GM18498 (cell line): ENCODE measurements at regions not wholly inside any gene's neighbourhood (a gene's known extent, or its start where the extent isn't known, plus 50 kb on each side); places are given as distances from the start of the nearest gene placed in this dataset.
A peak's percentile ranks its signal among the peaks of the same experiment; 100 is the strongest.

Experiments used
- ATAC-seq: cut with Tn5 transposase; IDR thresholded peaks from one replicate; pipeline ENCODE4 v1.9.1; 2021; ENCODE audit warnings: mild to moderate bottlenecking, moderate library complexity; ENCODE audit not compliant: unreplicated experiment

DNA sequence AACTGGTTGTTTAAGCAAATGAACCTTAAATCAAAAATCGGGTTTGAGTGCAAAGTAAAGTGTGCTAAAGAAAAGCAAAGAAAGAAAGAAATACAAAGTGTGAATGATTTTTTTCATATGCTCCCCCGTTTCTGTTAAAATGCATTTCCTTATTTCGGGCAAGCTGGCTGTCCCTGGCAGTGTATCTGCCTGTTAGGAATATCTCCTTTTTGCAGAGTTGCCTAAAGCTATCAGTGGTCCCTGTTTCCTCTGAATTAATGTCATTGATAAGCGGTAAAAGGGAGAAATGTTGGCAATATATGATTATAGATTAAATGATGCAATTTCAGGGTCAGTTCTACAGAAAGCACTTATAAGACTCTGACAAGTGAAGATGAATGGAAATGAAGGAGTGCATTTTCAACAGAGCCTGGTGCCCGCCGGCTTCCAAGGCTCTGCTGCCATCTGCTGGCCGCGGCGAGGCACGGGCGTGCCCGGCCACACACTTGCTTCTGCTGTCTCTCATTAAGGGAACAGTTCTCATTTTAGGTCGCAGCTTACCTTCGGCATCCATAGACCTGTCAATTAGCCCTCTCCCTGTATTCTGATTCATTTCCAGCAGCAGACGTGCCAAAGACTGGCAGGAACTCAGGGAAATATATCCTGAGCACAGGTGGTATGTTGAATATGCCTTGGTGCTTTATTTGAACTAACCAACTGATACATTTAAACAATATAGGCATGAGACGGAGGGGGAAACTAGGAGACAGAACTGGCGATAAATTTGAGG, 381.9 kb downstream of the C6orf118 start:
- peak; percentile 91 for ATAC-seq

DNA sequence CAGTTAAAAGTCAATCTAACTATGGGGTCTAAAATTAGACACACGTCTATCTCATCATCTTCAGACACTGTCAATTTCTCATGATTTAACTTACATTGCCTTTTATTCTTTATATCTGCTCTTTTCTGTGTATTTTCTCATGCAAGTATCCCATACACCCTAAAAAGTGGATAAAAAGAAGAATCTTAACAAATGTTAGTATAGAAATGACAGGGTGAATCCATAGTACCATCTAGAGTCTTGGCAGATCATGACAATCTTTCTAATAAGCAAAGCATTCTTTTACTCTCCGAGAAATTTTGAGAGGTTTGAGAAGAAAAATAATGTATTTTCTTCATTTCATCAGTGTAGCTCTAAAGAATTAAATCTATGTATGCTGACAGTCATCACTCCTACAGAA, 382.7 kb downstream of the C6orf118 start:
- ATAC-seq: no peak

DNA sequence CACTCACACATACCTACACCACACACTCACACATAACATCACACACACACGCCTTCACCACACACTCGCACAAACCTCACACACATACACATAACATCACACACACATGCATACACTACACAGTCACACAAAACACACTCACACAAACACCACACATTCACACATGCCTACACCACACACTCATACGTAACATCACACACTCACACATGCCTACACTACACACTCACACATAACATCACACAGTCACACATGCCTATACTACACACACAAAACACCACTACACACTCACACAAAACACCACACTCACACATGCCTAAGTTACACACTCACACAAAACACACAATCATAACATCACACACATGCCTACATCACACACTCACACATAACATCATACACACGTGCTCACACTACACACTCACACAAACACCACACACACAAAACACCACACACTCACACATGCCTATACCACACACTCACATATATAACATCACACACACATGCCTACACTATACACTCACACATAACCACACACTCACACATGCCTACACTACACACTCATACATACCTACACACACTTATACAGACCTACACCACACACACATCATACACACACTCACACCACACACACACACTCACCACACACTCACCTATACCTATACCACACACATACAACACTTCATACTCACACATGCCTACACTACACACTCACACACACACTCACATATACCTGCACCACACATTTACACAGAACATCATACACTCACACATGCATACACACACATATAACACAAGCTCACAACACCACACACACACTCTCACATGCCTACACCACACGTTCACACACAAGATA, 383.5 kb downstream of the C6orf118 start:
- ATAC-seq: no peak

DNA sequence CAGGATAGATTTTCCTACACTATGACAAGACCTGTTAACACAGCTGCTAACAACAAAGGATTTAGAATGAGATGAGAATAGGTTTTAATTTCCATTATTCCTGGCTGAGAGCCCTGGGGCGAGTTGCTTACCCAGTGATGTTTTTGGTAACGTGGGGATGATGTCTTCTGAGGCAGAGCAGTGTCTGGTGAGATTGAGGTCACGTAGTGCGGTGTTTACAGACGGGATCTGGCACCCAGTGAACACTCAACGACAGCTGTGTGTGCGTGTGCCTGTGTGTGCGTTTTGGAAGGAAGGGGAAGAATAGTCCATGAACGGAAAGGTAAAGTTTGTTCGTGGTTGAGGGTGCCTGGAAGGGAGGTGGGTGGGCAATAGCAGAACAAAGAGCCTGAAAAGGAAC, 384.7 kb downstream of the C6orf118 start:
- ATAC-seq: no peak

DNA sequence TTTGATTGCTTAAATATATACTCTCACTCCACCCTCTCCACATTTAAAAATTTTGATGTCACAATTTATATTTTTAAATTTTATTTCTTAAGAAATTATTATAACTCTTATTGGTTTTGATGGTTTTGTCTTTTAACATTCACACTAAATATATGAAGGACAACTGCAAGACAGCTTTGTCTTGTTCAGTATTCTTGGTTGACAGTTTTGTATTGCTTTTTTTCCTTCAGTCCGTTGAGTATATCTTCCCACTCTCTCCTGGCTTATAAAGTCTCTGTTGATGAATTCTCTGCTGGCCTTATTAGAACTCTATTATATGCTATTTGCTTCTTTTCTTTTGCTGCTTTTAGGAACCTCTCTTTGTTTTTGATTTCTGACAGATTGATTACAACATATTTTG, 392.2 kb downstream of the C6orf118 start:
- ATAC-seq: no peak

DNA sequence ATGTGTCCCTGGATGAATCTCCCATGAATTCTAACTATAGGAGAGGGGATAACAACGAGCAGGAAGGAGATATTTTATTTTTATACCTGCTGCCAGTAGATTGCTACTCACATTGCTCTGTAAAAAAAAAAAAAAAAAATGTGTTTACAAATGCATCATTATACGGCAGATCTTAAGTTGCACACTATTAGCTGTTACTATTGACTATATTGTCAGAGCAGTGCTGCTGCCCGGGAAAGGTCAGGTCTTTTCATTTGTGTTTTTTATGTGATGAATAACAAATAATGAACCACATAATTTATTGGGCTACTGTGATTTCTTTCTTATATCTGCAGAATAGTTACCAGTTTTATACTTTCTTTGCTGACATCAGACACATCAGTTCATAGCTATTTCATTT, 393.3 kb downstream of the C6orf118 start:
- ATAC-seq: no peak

DNA sequence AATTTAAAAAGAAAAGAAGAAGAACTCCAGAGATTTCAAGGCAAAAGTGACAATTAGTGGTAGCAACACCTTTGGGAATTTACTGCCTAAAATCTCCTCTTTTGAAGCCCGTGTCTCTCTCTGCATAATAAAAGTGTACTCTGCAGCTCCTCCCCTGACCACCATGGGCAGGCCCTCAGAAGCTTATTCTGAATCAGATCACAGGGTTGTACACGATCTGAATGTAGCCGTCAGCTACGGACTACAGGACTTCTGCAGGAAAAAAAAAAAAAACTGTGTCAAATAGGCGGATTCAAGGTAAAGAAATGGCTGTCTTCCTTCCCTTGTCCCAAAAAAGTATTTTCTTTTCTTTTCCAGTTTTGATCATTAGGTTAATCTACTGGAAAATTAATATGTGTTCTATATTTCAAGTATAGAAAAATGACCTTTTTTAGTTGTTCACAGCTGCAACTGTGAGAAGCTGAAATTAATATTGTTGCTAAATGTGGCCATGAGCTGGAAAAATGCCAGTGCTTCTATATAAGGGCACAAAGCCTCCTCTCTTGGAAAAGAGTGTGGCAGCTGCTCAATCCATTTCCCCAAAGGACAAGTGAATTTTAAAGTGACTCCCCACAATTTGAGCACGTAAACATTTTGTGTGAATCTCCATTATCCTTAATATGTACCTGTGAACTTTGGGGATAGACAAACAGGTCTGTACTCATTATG, 397.4 kb downstream of the C6orf118 start:
- ATAC-seq: no peak

DNA sequence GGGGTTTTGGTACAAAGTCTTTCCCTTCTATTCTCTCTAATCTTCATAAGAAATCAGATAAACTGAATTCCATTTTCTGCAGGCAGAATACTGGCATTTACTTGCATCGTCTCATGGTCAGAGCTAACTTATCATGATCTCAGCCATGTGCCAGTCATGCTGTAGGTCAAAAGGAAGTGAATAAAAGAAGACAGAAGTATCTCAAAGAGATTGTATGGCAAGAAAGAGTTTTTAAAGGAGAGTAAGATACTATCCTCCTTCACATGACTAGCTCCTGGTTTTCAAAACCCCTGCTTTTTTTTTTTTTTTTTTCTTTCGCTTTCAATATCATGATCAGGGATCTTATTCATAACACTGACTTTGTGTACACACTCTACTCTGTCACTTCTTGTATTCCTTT, 398.3 kb downstream of the C6orf118 start:
- ATAC-seq: no peak

DNA sequence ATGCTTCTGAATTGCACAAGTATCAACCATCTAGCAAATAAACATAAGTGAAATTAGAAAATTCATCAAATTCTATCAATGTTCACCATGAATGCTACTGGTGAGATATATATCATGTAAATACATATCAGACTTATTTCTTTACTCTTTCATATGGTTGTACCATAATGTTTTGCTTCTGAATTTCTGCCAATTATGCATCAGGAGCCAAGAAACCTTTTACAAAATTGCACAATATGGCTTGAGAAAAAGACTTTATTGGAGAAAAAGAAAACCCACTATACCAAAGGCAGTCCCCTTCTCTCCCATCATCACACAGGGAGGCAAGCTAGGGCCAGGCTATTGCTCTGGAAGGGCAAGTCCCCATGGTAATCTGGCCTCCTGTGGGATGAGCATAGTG, 402.6 kb downstream of the C6orf118 start:
- no peak for ATAC-seq

DNA sequence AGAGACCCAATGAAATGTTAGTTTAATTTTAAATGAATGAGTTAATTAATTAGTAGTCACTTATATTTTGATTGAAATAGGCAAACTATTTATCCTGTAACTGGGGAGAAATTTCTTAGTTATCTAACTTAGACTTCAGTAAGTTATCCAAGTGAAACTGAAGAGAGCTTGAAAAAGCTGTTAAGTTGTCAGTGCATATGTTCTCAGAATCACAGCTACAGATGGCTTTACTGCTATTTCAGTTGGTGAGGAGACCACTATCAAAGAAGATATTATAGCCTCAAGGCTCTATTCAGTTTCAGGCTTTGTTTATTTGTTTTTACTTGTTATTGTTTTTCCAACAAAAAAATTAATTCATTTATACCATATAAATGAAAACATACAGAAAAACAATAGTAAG, 404.1 kb downstream of the C6orf118 start:
- no peak for ATAC-seq

DNA sequence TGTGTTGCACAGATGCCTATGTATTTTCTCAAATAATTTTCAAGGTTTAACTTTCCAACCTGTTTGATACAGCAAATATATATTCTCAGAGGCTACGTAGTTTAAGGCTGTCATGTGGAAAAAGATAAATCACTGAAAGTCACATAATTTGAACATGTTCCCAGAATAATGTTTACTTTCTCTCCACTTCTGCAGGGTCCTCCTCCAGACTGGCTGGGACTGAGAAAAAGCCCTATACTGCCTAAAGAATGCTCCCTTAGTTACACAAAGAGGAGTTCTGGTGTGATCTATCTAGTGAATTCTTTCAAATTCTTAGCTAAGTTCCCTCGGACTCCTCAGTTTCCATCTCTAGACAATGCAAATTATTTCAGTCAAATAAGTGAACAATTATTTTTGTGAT, 411.0 kb downstream of the C6orf118 start:
- ATAC-seq: no peak

DNA sequence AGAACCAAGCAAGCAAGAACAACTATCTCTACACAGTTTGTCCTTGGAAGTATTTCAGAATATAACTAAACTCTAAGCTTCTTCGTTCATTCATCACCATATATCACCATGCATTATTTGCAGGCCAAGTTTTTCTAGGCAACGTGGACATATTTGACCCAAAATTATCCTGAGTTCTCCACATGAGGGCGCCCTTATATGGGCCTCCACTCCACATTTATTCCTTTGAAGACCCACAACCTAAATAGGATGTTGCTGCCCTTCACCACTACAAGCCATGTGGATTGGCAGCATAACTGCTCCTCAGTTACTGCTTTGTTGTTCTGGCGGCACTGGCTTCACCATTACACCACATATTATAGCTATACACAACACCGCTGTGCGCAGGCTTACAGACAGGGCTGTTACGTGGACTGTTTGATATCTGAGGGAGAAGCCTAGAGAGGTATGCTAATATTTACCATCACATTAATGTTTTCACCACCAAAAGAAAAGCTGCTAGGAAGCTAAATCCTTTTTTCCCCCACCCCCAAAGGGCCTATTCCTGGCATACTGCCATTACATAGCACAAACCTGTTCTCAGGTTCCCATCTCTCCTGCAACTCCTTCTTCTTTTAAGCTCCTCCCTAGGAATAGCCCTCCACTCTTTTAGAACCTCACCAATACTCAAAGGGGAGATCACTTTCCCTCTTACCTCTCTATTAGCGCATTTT, 411.7 kb downstream of the C6orf118 start:
- ATAC-seq: no peak

DNA sequence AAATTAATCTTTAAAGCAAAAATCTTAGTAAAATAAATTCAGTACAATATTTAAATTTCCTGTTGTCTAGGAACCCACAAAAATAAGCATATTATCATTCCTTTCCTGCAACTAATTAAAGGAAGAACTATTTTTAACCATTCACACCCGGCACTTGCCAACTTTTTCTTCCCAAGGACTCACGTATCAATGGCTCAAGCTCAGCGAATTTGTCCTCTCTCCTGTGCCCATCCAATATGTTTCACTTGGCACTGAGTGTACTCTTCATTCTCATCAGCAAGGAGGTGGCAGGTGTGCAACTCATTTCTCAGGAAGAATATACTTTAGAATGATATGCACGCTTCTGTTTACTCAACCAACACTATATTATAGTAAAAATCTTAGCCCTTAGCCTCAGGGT, 419.4 kb downstream of the C6orf118 start:
- ATAC-seq: no peak

DNA sequence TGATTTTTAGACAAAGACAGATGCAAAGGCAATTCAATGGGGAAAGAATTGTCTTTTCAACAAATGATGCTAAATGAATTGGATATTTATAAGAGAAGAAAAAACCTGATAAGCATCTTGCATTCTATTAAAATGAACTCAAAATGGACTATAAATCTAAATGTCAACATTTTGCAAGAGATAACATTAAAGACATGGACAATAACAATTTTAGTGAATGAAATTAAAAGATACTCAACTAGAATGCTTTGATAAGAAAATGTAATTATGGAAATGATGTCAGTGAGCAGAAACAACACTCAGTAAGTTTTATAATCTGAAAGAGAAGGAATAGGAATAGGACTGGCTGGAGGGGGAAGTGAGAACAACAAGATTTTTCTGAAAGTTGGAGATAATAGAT, 421.7 kb downstream of the C6orf118 start:
- ATAC-seq: no peak

DNA sequence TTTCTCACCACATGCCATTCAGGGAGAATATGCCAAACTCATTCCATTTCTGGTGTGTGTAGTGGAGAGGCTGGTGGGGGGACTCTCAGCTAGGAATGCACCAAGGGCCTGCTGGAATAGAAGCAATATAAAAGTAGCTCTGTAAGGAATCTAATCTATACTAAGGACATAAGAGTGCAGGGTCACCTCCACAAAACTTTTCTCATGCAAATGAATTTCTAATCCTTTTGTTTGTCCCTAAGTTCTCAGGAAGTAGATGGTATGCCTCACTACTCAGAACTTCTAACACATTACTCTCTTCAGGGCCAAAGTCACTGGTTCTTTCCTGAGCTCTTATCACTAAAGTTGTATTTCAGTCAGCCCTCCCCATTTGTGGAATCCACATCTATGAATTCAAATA, 427.2 kb downstream of the C6orf118 start:
- ATAC-seq: no peak

DNA sequence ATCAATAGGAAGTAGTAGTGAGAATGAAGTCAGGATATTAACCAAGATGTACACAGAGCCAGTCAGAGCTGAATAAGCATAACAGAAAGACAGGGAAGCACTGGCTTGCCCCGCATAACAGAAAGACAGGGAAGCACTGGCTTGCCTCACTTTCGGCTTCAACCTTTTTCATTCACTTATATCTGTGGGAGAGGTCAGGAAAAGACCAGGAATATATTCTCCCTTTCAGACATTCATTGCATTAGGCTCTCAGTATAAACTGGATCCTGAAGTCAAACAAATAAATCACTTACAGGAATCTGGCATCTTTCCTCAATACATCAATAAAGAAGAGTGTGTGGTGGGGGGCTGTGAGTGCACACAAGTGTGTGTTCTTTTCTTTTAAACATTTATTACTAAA, 437.6 kb downstream of the C6orf118 start:
- ATAC-seq: no peak

DNA sequence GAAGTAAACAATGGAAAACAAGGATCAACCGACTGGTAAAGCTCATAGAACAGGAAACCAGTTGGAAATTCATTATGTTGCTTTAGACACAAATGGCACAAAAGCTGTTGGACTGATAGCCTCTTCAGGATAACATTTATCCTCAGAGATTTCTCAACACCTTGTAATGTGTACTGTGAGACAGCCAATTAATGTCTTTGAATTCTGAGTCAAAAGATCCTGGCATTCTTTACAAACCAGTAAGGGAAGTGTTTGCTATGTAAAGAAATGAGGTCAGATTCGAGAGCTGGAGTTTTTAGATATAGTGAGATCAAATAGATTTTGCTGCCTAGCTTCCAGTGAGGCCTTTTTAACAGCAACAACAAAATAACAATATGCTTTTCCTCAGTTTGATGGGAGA, 439.2 kb downstream of the C6orf118 start:
- ATAC-seq: no peak

DNA sequence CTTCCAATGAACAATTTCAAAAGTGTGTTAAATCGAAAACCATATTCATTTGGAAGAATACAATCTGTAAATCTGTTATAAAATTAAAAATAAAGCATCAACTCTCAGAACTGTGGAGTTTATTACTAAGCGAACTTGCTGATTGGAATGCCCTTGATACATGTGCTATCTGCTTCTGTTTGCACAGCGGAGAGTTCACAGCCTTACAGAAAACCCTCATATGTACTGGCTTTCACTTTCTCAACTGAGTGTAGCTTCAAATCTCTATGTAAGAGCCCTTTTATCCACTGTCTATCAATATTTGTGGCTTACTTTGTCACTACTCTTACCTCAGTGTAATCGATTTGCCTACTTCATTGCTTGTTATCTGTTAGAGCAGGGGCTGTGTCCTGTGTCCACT, 447.4 kb downstream of the C6orf118 start:
- ATAC-seq: no peak

DNA sequence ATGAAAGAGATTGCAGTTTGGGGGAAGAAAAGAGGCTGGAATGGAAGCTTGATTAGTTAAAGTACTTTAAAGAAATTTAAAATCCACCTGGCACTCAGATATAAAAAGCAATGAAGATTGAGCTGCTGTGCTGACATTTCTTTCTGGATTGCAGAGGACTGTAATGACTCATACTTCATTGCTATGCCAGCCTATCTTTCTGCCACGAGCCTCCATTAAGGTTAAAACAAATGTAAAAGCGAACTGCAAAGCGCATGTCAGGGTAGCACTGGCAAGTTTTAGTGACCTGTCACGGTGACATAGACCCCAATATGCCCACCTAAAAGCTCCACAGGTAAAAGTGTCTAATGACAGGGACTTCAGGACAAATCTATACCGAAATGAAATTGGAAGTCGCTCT, 449.6 kb downstream of the C6orf118 start:
- no peak for ATAC-seq

DNA sequence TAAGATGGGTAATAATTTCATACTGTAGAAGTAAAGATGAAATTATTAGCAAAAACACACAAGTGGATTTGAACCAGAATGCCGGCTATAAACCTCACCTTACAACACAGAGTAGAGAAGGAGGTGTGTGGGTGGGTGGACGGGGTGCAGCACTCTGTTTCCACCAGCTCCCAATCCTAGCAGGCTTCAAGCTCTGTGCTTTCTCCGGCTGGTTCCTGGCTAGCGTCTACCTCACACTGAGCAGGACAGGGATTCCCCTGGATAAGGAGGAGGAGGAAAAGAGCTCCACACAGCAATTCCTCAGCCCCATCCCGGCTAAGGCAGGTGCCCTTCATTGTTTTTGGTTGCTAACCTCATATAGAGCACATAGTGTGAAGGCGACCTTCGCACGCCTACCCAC, 453.3 kb downstream of the C6orf118 start:
- ATAC-seq: no peak

DNA sequence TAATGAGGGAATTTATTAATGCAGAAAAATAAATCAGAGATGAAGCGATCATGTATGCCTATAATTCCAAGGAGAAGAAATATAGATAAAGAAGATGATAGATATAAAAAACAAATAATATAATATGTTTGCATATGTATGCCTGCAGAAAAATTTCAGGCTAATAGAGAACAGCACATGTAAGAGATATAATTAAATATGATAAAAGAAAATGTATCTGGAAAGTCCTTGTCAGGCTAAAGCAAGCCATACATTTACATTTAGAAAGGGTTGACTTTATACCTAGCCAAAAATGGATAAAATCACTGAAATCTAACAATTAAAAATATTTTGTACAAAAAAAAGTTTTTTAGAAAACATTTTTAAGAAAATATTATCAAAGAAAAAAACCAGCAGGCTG, 454.1 kb downstream of the C6orf118 start:
- ATAC-seq: no peak
